ENCODE measurements at regions not wholly inside any gene's neighbourhood (a gene's known extent, or its start where the extent isn't known, plus 50 kb on each side); places are given as distances from the start of the nearest gene placed in this dataset.

DNA sequence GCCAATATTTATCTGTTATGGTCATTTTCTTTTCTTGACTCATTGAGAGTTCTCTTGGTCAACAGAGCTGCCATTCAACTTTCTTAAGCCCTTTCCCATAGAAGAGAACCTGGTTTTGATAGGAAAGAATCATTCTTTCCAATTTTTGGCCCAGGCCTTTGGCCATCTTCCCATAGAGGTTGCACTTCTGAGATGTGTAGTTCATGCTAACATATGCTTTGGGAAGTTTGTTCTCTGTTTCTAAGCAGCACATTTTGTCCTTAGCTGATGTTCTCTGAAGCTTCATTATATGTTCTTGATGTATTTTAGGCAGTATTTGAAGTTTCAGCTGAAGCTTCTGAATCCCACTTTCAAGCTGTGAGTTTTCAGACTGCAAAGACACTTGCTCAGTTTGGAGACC is 161.1 kb downstream of the VEGFC start:
- TF ChIP-seq CTCF (IDR thresholded peaks at IDR 0.05) (no peak), POLR2A (IDR thresholded peaks at IDR 0.05) (no peak)
